Loucy (cell line): ENCODE measurements at regions not wholly inside any gene's neighbourhood (a gene's known extent, or its start where the extent isn't known, plus 50 kb on each side); places are given as distances from the start of the nearest gene placed in this dataset.

ENCODE experiments used
- EZH2phosphoT487 ChIP-seq: fragments of 200-600 bp; IDR thresholded peaks from 2 replicates; pipeline ENCODE4 v1.6.1; 2018; ENCODE audit warnings: antibody characterized with exemption, mild to moderate bottlenecking, moderate library complexity, borderline replicate concordance
- TF ChIP-seq, protein P1 (sequence below): fragments of 200-600 bp; sonication (generic); conservative IDR thresholded peaks from 2 replicates; pipeline ENCODE4 v1.5.1; 2014; ENCODE audit warnings: mild to moderate bottlenecking, antibody characterized with exemption, low read length

- TF ChIP-seq, protein P1, sequence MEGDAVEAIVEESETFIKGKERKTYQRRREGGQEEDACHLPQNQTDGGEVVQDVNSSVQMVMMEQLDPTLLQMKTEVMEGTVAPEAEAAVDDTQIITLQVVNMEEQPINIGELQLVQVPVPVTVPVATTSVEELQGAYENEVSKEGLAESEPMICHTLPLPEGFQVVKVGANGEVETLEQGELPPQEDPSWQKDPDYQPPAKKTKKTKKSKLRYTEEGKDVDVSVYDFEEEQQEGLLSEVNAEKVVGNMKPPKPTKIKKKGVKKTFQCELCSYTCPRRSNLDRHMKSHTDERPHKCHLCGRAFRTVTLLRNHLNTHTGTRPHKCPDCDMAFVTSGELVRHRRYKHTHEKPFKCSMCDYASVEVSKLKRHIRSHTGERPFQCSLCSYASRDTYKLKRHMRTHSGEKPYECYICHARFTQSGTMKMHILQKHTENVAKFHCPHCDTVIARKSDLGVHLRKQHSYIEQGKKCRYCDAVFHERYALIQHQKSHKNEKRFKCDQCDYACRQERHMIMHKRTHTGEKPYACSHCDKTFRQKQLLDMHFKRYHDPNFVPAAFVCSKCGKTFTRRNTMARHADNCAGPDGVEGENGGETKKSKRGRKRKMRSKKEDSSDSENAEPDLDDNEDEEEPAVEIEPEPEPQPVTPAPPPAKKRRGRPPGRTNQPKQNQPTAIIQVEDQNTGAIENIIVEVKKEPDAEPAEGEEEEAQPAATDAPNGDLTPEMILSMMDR, result no peak
- TF ChIP-seq EZH2phosphoT487, result no peak
Measured at GRCh38 chr10:52477305-52477704, 163.2 kb downstream of the DKK1 start.
